IMR-90 (cell line): ENCODE measurements at regions not wholly inside any gene's neighbourhood (a gene's known extent, or its start where the extent isn't known, plus 50 kb on each side); places are given as distances from the start of the nearest gene placed in this dataset.

Experiments used
- BHLHE40 ChIP-seq: fragments of 150-350 bp; IDR thresholded peaks from 2 replicates; pipeline ENCODE4 v1.6.1; 2016; ENCODE audit warnings: mild to moderate bottlenecking, low read depth, low read length
- CTCF ChIP-seq: conservative IDR thresholded peaks from 2 replicates; pipeline ENCODE4 v1.5.1; 2012; ENCODE audit warnings: mild to moderate bottlenecking, low read depth, low read length, improper control_type of control experiment
- MAZ ChIP-seq: IDR thresholded peaks from 2 replicates; pipeline ENCODE4 v1.6.1; 2012; ENCODE audit warnings: low read depth, mild to moderate bottlenecking, low read length, improper control_type of control experiment, moderate library complexity, borderline replicate concordance
- POLR2A ChIP-seq: IDR thresholded peaks from 2 replicates; pipeline ENCODE4 v1.6.1; 2012; ENCODE audit warnings: mild to moderate bottlenecking, low read depth, low read length
- USF2 ChIP-seq: fragments of 150-350 bp; IDR thresholded peaks from 2 replicates; pipeline ENCODE4 v1.6.1; 2017; ENCODE audit warnings: mild to moderate bottlenecking, antibody characterized with exemption, low read length, low read depth

GRCh38 chr2:220899492-220899891, 672.6 kb downstream of the EPHA4 start:
- no peak for TF ChIP-seq POLR2A
- TF ChIP-seq CTCF: no peak
- TF ChIP-seq USF2: no peak
- TF ChIP-seq BHLHE40: no peak
- no peak for TF ChIP-seq MAZ
